Common myeloid progenitor, CD34-positive (primary cell): ENCODE measurements at regions not wholly inside any gene's neighbourhood (a gene's known extent, or its start where the extent isn't known, plus 50 kb on each side); places are given as distances from the start of the nearest gene placed in this dataset.

ENCODE experiments used
- CTCF ChIA-PET: fragments of 350-600 bp; sonication (Branson Sonifier 250); formaldehyde crosslinking; loops from one replicate; lab custom pipeline; 2021; ENCODE audit warnings: antibody characterized with exemption; lab: Charles Lee
- POLR2A ChIA-PET: fragments of 350-600 bp; sonication (Branson Sonifier 250); formaldehyde crosslinking; loops from one replicate; lab custom pipeline; 2021; ENCODE audit warnings: antibody characterized with exemption; lab: Charles Lee
- DNase-seq, 3 donors: peaks; one replicate each; pipeline versions ENCODE4 v3.0.0 to v3.0.0-alpha.2; 2013
- H3K27ac ChIP-seq, 2 experiments: 1 replicate in 1 of 2; 2 replicates in 1 of 2; pipeline ENCODE4 v1.7.0; 2013; ENCODE audit warnings: inconsistent platforms in 2 of 2, low read length in 2 of 2, mild to moderate bottlenecking in 2 of 2, low read depth in 1 of 2, moderate library complexity in 1 of 2; ENCODE audit not compliant: severe bottlenecking in 2 of 2, insufficient read depth in 1 of 2, poor library complexity in 1 of 2
- H3K27me3 ChIP-seq, 5 experiments: replicated peaks in 2 of 5; 1 replicate in 3 of 5; 2 replicates in 2 of 5; pipeline versions ENCODE4 v1.6.1 to v1.7.0; 2013; ENCODE audit warnings: low read length in 4 of 5, mild to moderate bottlenecking in 2 of 5, moderate library complexity in 2 of 5, inconsistent platforms in 1 of 5; ENCODE audit not compliant: insufficient read depth in 5 of 5, control insufficient read depth in 4 of 5
- H3K36me3 ChIP-seq, 4 experiments: 1 replicate in 2 of 4; 2 replicates in 2 of 4; pipeline versions ENCODE4 v1.6.1 to v1.7.0; 2013; ENCODE audit warnings: low read length in 3 of 4, control low read depth in 1 of 4, mild to moderate bottlenecking in 1 of 4; ENCODE audit not compliant: control insufficient read depth in 4 of 4, insufficient read depth in 4 of 4
- H3K4me1 ChIP-seq, 4 experiments: 1 replicate in 3 of 4; 2 replicates in 1 of 4; pipeline versions ENCODE4 v1.6.1 to v1.7.1; 2013; ENCODE audit warnings: low read length in 3 of 4, mild to moderate bottlenecking in 3 of 4, control low read depth in 1 of 4, inconsistent platforms in 1 of 4, moderate library complexity in 1 of 4; ENCODE audit not compliant: control insufficient read depth in 4 of 4, insufficient read depth in 4 of 4; ENCODE audit errors: control extremely low read depth in 1 of 4
- H3K4me3 ChIP-seq, 7 experiments: 1 replicate in 4 of 7; 2 replicates in 3 of 7; pipeline versions ENCODE4 v1.5.1 to v1.7.0; 2013; ENCODE audit warnings: mild to moderate bottlenecking in 7 of 7, low read length in 6 of 7, moderate library complexity in 6 of 7, inconsistent platforms in 2 of 7, low read depth in 2 of 7, control low read depth in 1 of 7; ENCODE audit not compliant: insufficient read depth in 4 of 7, control insufficient read depth in 1 of 7; ENCODE audit errors: extremely low read depth in 1 of 7
- H3K9me3 ChIP-seq, 5 experiments: 1 replicate in 4 of 5; 2 replicates in 1 of 5; pipeline versions ENCODE4 v1.6.1 to v1.7.1; 2013; ENCODE audit warnings: low read length in 4 of 5, mild to moderate bottlenecking in 2 of 5, inconsistent platforms in 1 of 5, low read depth in 1 of 5, moderate library complexity in 1 of 5; ENCODE audit not compliant: control insufficient read depth in 4 of 5, insufficient read depth in 2 of 5; ENCODE audit errors: control extremely low read depth in 1 of 5
- WGBS: methylation state at CpG from one replicate; pipeline ENCODE4 v1.1.5; 2013; ENCODE audit not compliant: insufficient coverage; 5-methylcytosine and 5-hydroxymethylcytosine counted together

DNA sequence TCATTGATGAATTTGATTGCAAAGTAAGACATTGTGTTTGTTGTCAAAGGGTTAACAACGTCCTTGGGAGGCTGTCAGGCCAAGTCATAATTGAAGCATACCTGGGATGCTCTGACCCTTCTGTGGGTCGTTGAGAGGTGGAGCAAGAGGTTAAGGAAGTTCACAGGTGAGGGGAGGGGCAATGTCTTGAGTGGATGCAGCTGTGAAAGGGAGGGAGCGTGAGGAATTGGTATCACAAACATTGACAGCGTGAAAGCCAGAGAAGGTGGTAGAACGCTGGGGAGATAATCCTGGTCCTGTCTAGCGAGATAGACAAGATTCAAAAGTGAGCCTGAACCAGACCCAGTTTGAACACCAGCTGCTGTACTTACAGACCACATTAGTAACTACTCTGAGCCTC lies 79.4 kb downstream of the HES1 start:
- H3K27me3 ChIP-seq = no peaks in the 10 kb centered on the region
- H3K4me3 ChIP-seq = no peak overlapping the region
- CTCF ChIA-PET = interaction anchor here (1.4 kb wide), 1 partner anchor 8 kb away, joined by 4 read pairs; no protein-coding TSS in a partner anchor
- peaks cover 0 to 22% (median 16%) of the 10 kb centered on the region in 4 experiments for H3K4me1 ChIP-seq
- H3K27ac ChIP-seq = no peak overlapping the region
- DNase-seq = no peak
- H3K9me3 ChIP-seq = no peaks in the 10 kb centered on the region
- no peaks in the 10 kb centered on the region for H3K36me3 ChIP-seq
- 91% methylated on average over 6 of the region's 6 CpGs for WGBS
- POLR2A ChIA-PET = no interaction called here

DNA sequence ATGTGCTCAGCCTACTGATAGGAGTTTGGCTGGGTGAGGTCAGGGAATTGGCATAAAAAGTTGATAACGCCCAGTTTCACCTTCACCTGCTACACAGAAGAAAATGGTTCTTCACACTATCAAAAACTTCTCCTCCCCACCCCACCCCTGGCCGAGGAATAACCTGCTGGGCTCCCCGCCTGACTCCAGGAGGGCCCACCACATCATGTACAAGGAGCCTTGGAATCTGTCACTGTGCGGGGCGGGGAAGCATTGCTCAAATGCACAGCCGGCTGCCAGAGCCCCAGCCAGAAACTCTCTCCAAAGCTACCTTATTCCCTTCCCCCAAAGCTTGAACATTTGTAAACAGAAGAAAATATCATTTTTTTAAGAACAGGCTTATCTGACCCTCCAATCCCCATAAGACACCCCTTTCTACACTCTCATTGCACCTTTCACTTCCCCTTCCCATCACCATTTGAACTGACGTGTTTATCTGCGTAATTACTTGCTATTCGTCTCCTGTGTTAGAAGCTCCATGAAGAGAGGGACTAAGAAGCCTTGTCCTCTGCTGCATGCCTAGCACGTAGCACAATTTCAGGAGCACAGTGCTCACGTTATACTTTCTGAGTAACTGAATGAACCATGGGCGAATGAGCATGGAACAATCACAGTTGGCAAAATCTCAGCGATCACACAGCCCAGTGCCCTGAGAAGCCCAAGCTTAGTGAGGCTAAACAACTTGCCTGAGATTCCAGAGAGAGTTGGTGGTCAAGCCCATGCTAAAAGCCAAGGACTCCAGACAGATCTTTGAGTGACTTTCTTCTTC lies 82.9 kb downstream of the HES1 start:
- Histone ChIP-seq H3K4me3 (no peak overlapping the region), H3K9me3 (no peaks in the 10 kb centered on the region), H3K4me1 (peaks cover 3 to 17% (median 4%) of the 10 kb centered on the region in 4 experiments), H3K36me3 (no peaks in the 10 kb centered on the region), H3K27me3 (no peaks in the 10 kb centered on the region), H3K27ac (no peak overlapping the region)
- WGBS = 90% methylated on average over 11 of the region's 13 CpGs
- ChIA-PET CTCF (no interaction called here), POLR2A (no interaction called here)
- DNase-seq = no peak

DNA sequence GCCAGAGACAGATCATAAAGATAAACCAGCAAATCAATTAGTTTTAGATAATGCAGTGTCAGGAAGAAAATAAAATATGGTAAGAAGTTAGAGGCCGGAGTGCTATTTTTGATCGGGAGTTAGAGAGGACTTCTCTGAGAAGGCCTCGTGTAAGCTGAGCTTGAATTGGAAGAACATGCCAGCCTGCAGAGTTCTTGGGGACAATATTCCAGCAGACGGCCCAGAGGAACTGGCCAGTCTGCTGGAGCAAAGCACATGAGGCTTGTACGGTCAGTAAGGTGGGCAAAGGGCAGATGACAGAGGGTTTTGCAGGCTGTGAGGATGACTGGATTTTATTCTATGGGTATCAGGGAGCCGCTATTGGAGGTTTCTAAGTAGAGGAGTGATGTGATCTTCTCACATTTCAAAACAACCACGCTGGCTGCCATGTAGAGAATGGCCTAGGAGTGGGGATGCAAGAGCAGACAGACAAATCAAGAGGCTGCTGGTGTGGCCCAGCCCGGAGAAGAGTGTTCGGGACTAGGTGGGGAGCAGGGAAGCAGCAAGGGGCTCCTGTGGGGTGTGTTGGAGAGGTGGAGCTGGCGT lies 84.0 kb downstream of the HES1 start:
- H3K4me1 ChIP-seq = peaks cover 5 to 28% (median 14%) of the 10 kb centered on the region in 4 experiments
- H3K27me3 ChIP-seq = no peaks in the 10 kb centered on the region
- no peak overlapping the region for H3K4me3 ChIP-seq
- H3K9me3 ChIP-seq = no peaks in the 10 kb centered on the region
- H3K27ac ChIP-seq = no peak overlapping the region
- H3K36me3 ChIP-seq = no peaks in the 10 kb centered on the region
- DNase-seq = no peak
- 98% methylated on average over 10 of the region's 10 CpGs for WGBS
- CTCF ChIA-PET = no interaction called here
- POLR2A ChIA-PET = no interaction called here

DNA sequence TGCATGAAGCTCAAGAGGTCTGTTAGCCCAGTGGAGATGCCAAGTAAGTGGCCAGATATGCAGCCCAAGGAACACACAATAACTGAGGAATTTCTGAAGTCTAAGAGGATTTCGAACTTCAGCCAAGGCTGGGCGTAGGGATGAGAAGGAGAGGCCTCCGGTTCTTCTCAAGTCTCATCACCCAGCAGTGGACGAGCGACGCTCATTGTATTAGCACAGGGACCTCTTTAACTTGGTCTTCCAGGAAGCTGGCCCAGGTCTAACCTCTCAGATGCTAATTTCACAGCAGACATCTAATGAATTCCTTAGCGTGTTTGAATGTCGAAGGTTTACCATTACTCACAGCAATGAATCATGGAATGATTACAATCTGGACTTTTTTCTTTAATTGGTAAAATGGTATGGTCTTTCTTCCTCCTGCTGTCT lies 85.0 kb downstream of the HES1 start:
- no peak overlapping the region for H3K27ac ChIP-seq
- H3K9me3 ChIP-seq = no peaks in the 10 kb centered on the region
- ChIA-PET CTCF (interaction anchor here (1.2 to 1.9 kb wide), 2 partner anchors 14 to 95 kb away, joined by 3 to 5 read pairs; no protein-coding TSS in a partner anchor), POLR2A (no interaction called here)
- 98% methylated on average over 6 of the region's 8 CpGs for WGBS
- H3K4me1 ChIP-seq = peaks cover 5 to 36% (median 18%) of the 10 kb centered on the region in 4 experiments
- H3K4me3 ChIP-seq = no peak overlapping the region
- no peaks in the 10 kb centered on the region for H3K36me3 ChIP-seq
- DNase-seq = no peak
- H3K27me3 ChIP-seq = no peaks in the 10 kb centered on the region

DNA sequence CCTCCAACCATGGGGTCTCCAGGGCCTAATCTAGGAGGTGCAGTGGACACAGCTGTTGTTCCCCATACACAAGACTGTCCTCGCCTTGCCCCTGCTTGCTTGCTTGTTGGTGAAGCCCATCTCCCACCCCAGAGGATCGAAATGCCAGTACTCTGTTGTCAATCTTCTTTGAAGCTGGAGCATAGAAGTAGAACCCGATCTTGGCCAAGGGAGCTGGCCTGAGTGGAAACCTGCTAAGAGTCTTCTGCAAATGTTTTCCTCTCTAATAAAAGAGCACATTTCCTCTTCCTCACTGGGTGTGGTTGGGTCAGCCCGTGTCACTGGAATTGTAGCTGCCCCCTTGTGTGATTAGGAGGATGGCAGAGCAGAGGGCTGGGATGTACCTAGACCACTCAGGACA lies 85.4 kb downstream of the HES1 start:
- Histone ChIP-seq H3K9me3 (no peaks in the 10 kb centered on the region), H3K27me3 (no peaks in the 10 kb centered on the region), H3K4me1 (peaks cover 5 to 36% (median 18%) of the 10 kb centered on the region in 4 experiments), H3K36me3 (no peaks in the 10 kb centered on the region), H3K27ac (no peak overlapping the region), H3K4me3 (no peak overlapping the region)
- 51% methylated on average over 3 of the region's 4 CpGs for WGBS
- ChIA-PET POLR2A (no interaction called here), CTCF (interaction anchor here (1.2 to 1.9 kb wide), 2 partner anchors 15 to 94 kb away, joined by 3 to 5 read pairs; no protein-coding TSS in a partner anchor)
- DNase-seq = no peak

DNA sequence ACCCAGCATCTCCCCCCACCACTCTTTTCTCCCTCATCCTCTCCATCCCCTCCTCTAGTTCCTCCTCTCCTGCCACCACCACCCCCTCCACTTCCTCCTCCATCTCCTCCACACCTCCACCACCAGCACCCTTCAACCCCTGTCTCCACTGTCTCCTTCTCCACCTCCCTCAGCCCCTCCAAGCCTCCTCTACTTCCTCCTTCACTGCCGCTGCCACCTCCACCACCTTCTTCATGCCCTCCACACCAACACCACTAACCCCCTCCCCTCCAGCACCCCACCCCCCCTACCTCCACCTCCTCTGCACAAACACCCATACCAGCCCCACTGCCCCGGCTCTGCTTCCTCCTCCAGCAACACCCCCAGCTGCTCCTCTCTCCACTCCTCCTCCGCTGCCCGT lies 88.0 kb downstream of the HES1 start:
- H3K9me3 ChIP-seq = no peaks in the 10 kb centered on the region
- peak in 2 of 3 donors; percentile 40 to 63 for DNase-seq
- no peaks in the 10 kb centered on the region for H3K36me3 ChIP-seq
- H3K4me3 ChIP-seq = peak overlapping the region in 2 of 7 experiments; percentile 3 to 8
- CTCF ChIA-PET = no interaction called here
- H3K27me3 ChIP-seq = no peaks in the 10 kb centered on the region
- POLR2A ChIA-PET = interaction anchor here (0.5 to 0.8 kb wide), 2 partner anchors 18 to 368 kb away, joined by 3 to 4 read pairs; no protein-coding TSS in a partner anchor
- H3K27ac ChIP-seq = no peak overlapping the region
- peaks cover 5 to 36% (median 18%) of the 10 kb centered on the region in 4 experiments for H3K4me1 ChIP-seq
- WGBS = no CpG with 5 or more reads among the region's 4 CpGs
